HepG2 (cell line): ENCODE measurements at regions not wholly inside any gene's neighbourhood (a gene's known extent, or its start where the extent isn't known, plus 50 kb on each side); places are given as distances from the start of the nearest gene placed in this dataset.
"Not testable (repeated sequence)": the region's sequence is repeated elsewhere in the genome, so short reads cannot be mapped to it uniquely, and the experiment has no call there.

Source experiments
- BRCA1 ChIP-seq: sonication (generic); formaldehyde crosslinking; IDR thresholded peaks from 2 replicates; pipeline ENCODE4 v1.4.0; 2020; ENCODE audit warnings: missing genetic modification reagents
- CREB1 ChIP-seq, 2 experiments: fragments of 450-650 bp in 1 of 2; IDR thresholded peaks; 2 replicates each; pipeline ENCODE4 v1.6.1; 2016 to 2017; ENCODE audit warnings: control low read depth in 1 of 2, mild to moderate bottlenecking in 1 of 2, missing compliant biosample characterization in 1 of 2, missing genetic modification characterization in 1 of 2
- FOXK1 ChIP-seq: sonication (generic); formaldehyde crosslinking; IDR thresholded peaks from 2 replicates; pipeline ENCODE4 v1.4.0; 2020; ENCODE audit warnings: low read depth, missing genetic modification reagents, borderline replicate concordance
- HNF1A ChIP-seq, 2 experiments: sonication (generic) in 1 of 2; formaldehyde crosslinking in 1 of 2; IDR thresholded peaks; 2 replicates each; pipeline versions ENCODE4 v1.4.0 to v1.6.1; 2016 to 2020; ENCODE audit warnings: borderline replicate concordance in 1 of 2, low read depth in 1 of 2, mild to moderate bottlenecking in 1 of 2, missing genetic modification reagents in 1 of 2
- HNF4G ChIP-seq, 2 experiments: sonication (generic) in 1 of 2; formaldehyde crosslinking in 1 of 2; IDR thresholded peaks; 2 replicates each; pipeline versions ENCODE4 v1.4.0 to v1.6.1; 2011 to 2020; ENCODE audit warnings: borderline replicate concordance in 2 of 2, low read depth in 2 of 2, mild to moderate bottlenecking in 2 of 2, low read length in 1 of 2, missing genetic modification reagents in 1 of 2, moderate library complexity in 1 of 2
- POLR2A ChIP-seq, 2 experiments: IDR thresholded peaks; 2 replicates each; pipeline ENCODE4 v1.6.1; 2011; ENCODE audit warnings: low read depth in 2 of 2, low read length in 2 of 2, mild to moderate bottlenecking in 1 of 2, moderate library complexity in 1 of 2; ENCODE audit not compliant: insufficient read depth in 1 of 2
- STAT5B ChIP-seq: sonication (generic); formaldehyde crosslinking; IDR thresholded peaks from 2 replicates; pipeline ENCODE4 v1.4.0; 2020; ENCODE audit warnings: missing genetic modification reagents
- TBL1XR1 ChIP-seq: fragments of 150-350 bp; IDR thresholded peaks from 2 replicates; pipeline ENCODE4 v1.6.1; 2014; ENCODE audit warnings: borderline replicate concordance, low read length; ENCODE audit not compliant: partially characterized antibody
- TBX3 ChIP-seq: fragments of 450-650 bp; IDR thresholded peaks from 2 replicates; pipeline ENCODE4 v1.6.1; 2017; ENCODE audit warnings: antibody characterized with exemption, mild to moderate bottlenecking, inconsistent platforms, borderline replicate concordance
- TRAFD1 ChIP-seq: sonication (generic); formaldehyde crosslinking; IDR thresholded peaks from 2 replicates; pipeline ENCODE4 v1.5.1; 2020; ENCODE audit warnings: missing genetic modification reagents, mild to moderate bottlenecking, borderline replicate concordance
- ZBTB25 ChIP-seq: IDR thresholded peaks from 2 replicates; pipeline ENCODE4 v1.6.1; 2018; ENCODE audit warnings: missing genetic modification reagents
- ZFP36L2 ChIP-seq: sonication (generic); formaldehyde crosslinking; IDR thresholded peaks from 2 replicates; pipeline ENCODE4 v1.4.0; 2020; ENCODE audit warnings: missing genetic modification reagents
- ZSCAN20 ChIP-seq: sonication (generic); formaldehyde crosslinking; IDR thresholded peaks from 2 replicates; pipeline ENCODE4 v1.4.0; 2020; ENCODE audit warnings: missing genetic modification reagents, mild to moderate bottlenecking, borderline replicate concordance
- TF ChIP-seq, protein P1 (sequence below): sonication (generic); formaldehyde crosslinking; IDR thresholded peaks from 2 replicates; pipeline ENCODE4 v1.4.0; 2020; ENCODE audit warnings: mild to moderate bottlenecking, missing genetic modification reagents, borderline replicate concordance

GRCh38 chr16:21521390-21522143 is 77.8 kb upstream of the METTL9 start (continued):
- peak; percentile 94 for TF ChIP-seq ZBTB25
- peak; percentile 64 for TF ChIP-seq CREB1 (IDR thresholded peaks at IDR 0.05)
- TF ChIP-seq CREB1 (CRISPR knock-in tag; IDR thresholded peaks at IDR 0.05): not testable (repeated sequence)
- TF ChIP-seq BRCA1 (CRISPR knock-in tag): peak; percentile 27; the same call in 1 of the 2 replicates
- TF ChIP-seq, protein P1, sequence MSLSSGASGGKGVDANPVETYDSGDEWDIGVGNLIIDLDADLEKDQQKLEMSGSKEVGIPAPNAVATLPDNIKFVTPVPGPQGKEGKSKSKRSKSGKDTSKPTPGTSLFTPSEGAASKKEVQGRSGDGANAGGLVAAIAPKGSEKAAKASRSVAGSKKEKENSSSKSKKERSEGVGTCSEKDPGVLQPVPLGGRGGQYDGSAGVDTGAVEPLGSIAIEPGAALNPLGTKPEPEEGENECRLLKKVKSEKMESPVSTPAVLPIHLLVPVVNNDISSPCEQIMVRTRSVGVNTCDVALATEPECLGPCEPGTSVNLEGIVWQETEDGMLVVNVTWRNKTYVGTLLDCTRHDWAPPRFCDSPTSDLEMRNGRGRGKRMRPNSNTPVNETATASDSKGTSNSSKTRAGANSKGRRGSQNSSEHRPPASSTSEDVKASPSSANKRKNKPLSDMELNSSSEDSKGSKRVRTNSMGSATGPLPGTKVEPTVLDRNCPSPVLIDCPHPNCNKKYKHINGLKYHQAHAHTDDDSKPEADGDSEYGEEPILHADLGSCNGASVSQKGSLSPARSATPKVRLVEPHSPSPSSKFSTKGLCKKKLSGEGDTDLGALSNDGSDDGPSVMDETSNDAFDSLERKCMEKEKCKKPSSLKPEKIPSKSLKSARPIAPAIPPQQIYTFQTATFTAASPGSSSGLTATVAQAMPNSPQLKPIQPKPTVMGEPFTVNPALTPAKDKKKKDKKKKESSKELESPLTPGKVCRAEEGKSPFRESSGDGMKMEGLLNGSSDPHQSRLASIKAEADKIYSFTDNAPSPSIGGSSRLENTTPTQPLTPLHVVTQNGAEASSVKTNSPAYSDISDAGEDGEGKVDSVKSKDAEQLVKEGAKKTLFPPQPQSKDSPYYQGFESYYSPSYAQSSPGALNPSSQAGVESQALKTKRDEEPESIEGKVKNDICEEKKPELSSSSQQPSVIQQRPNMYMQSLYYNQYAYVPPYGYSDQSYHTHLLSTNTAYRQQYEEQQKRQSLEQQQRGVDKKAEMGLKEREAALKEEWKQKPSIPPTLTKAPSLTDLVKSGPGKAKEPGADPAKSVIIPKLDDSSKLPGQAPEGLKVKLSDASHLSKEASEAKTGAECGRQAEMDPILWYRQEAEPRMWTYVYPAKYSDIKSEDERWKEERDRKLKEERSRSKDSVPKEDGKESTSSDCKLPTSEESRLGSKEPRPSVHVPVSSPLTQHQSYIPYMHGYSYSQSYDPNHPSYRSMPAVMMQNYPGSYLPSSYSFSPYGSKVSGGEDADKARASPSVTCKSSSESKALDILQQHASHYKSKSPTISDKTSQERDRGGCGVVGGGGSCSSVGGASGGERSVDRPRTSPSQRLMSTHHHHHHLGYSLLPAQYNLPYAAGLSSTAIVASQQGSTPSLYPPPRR (CRISPR knock-in tag): peak; percentile 83
- TF ChIP-seq HNF4G (IDR thresholded peaks at IDR 0.05; ENCODE audit: borderline replicate concordance, low read depth, low read length): peak; percentile 89
- peak; percentile 66; the same call in 1 of the 2 replicates for TF ChIP-seq HNF4G (CRISPR knock-in tag; IDR thresholded peaks at IDR 0.05; ENCODE audit: borderline replicate concordance, low read depth)
- TF ChIP-seq TRAFD1 (CRISPR knock-in tag): 0 out of 2 replicates have a peak, but pooled peaks have one; percentile 26
- TF ChIP-seq STAT5B (CRISPR knock-in tag): peak; percentile 82; the same call in 1 of the 2 replicates
- TF ChIP-seq HNF1A (IDR thresholded peaks at IDR 0.05; ENCODE audit: low read depth): 0 out of 2 replicates have a peak, but pooled peaks have one; percentile 41
- peak; percentile 75; the same call in 1 of the 2 replicates for TF ChIP-seq HNF1A (CRISPR knock-in tag; IDR thresholded peaks at IDR 0.05; ENCODE audit: borderline replicate concordance)
- TF ChIP-seq ZSCAN20 (CRISPR knock-in tag): peak; percentile 47; the same call in 1 of the 2 replicates
- peak in 1 of 2 experiments; percentile 94; a peak in 2 of 4 replicates for TF ChIP-seq POLR2A (IDR thresholded peaks at IDR 0.05; ENCODE audit: insufficient read depth in 1 of 2, low read depth in 2 of 2, low read length in 2 of 2)
- TF ChIP-seq FOXK1: peak; percentile 75
- TF ChIP-seq ZFP36L2 (CRISPR knock-in tag): peak; percentile 94; the same call in 1 of the 2 replicates
- peak; percentile 64 for TF ChIP-seq TBL1XR1
- peak; percentile 89 for TF ChIP-seq TBX3
